ENCODE measurements at regions not wholly inside any gene's neighbourhood (a gene's known extent, or its start where the extent isn't known, plus 50 kb on each side); places are given as distances from the start of the nearest gene placed in this dataset.

DNA sequence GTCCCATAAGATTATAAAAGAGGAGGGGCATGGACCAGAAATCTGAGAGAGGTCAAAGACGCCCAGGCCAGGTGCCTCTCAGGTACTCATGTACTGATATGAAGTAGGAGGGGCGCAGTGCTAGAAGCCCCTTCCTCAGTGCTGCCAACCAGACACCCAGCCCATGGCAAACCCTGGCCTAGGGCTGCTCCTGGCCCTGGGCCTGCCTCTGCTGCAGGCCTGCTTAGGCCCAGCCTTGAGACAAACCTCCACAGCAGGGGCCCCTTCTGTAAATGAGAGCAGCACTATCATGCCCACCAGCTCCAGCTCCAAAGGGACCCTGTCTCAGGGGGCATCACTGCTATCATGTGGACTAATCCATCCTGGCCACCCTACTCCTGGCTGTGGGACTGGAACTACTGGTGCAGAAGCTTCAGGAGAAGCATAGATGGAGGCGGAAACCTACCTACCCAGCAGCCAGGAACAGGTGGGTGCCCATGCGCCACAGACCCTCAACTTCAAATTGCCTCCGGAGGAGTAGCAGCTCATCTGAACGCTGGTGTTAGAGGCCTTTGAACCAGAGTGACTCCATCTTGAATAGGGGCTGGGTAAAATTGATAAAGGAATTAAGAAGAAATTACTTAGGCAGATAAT, 72.4 kb upstream of the LGSN start:
- TF ChIP-seq POLR2A (IDR thresholded peaks at IDR 0.05) (no peak), CTCF (IDR thresholded peaks at IDR 0.05) (no peak)

All from breast epithelium (tissue), 3 donors.